ENCODE measurements at regions not wholly inside any gene's neighbourhood (a gene's known extent, or its start where the extent isn't known, plus 50 kb on each side); places are given as distances from the start of the nearest gene placed in this dataset.

DNA sequence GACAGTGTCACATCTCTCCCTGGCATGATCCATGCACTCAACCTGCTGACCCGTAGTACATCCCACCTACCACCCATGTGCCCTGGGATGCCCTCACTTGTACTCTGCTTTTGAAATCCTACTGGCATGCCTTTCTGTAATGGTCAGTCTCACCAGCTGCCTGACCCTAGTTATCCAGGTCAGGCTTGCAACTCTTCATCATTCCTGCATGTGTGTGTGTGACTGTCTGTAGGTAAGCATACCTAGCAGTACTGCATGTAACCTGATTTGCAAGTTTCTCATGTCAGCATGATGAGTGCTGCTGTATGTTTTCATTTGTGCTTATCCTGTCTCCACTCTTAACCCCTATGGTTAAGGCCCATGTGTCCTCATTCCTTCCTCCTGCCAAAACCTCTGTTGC, 202.0 kb upstream of the MTNR1B start:
- H3K27ac ChIP-seq: no peak overlapping the region
- TF ChIP-seq CTCF (IDR thresholded peaks at IDR 0.05) (no peak), ZFX (IDR thresholded peaks at IDR 0.05; ENCODE audit: borderline replicate concordance) (no peak)

DNA sequence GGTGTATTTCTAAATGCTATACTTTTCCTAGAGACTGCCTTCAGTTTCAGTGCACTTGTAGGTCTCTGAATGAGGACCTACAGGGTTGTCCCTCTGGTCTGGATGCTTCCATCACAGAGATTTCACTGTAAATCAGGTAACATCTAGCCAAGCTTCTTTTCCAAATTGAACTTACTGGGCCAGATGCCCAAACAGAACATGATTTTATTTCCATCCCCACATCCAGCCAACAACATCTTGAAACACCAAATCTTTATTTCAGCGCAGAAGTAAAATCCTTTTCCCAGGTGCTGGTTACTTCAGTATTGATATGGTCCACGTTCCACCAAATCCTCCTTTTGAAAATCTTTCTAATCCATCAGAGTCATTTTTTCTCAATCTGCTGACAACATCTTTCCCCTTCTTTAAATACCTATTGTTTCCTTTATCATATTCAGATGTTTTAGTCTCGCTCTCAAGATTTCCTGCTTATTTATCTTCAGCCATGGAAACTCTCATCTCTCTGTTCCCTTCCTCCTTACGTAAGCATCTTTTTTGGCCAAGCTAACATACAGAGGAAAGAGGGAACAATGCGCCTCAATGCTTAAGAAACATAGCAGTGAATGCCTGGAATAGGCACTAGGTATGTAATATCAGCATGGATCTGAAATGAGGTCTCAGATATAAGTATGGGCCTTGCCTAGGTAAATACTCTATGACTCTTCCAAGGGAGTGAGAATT, 201.2 kb upstream of the MTNR1B start:
- H3K27ac ChIP-seq: no peak overlapping the region
- TF ChIP-seq CTCF (IDR thresholded peaks at IDR 0.05) (no peak), ZFX (IDR thresholded peaks at IDR 0.05; ENCODE audit: borderline replicate concordance) (no peak)

DNA sequence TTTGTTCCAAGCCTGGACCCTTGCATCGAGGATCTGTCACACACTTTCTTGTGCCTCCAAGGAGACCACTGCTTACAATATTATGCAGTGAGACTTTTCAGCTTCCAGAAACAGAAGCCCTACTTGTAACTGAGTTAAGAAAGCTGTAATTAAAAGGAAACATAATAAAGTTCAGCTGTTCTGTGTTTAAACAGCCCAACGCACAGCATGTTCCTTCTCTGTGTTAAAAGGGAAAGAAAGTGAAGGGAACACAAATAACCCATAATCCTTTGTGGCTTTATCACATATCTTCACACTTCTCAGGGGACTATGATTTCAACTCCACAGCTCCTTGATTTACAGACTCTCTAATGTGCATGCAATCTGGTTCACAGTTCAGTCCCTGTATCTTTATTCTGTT, 200.3 kb upstream of the MTNR1B start:
- TF ChIP-seq CTCF (IDR thresholded peaks at IDR 0.05): no peak
- TF ChIP-seq ZFX (IDR thresholded peaks at IDR 0.05; ENCODE audit: borderline replicate concordance): no peak
- no peak overlapping the region for H3K27ac ChIP-seq

DNA sequence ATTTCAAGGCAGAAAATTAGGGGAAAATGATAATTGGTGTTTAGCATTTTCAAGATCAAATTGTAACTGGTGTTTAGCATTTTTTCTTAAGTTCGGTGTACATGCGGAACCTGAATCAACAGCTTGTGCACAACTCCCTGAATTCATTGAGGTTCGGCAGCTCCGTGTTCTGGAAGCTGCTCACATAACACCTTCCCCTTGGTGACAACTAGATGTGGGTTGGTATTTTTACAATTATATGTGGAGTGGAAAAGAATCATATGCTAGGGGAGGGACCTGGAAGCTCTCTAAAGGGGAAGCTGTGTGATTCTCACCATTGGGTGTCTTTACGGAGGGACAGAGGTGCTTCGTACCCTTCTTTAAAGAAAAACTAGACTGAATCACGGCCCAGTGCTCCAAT, 199.0 kb upstream of the MTNR1B start:
- no peak overlapping the region for H3K27ac ChIP-seq
- no peak for TF ChIP-seq ZFX (IDR thresholded peaks at IDR 0.05; ENCODE audit: borderline replicate concordance)
- no peak for TF ChIP-seq CTCF (IDR thresholded peaks at IDR 0.05)

- TF ChIP-seq ZFX (IDR thresholded peaks at IDR 0.05; ENCODE audit: borderline replicate concordance) (no peak), CTCF (IDR thresholded peaks at IDR 0.05) (no peak)
- no peak overlapping the region for H3K27ac ChIP-seq
These were observed 198.5 kb upstream of the MTNR1B start for GRCh38 chr11:92770981-92771380.

DNA sequence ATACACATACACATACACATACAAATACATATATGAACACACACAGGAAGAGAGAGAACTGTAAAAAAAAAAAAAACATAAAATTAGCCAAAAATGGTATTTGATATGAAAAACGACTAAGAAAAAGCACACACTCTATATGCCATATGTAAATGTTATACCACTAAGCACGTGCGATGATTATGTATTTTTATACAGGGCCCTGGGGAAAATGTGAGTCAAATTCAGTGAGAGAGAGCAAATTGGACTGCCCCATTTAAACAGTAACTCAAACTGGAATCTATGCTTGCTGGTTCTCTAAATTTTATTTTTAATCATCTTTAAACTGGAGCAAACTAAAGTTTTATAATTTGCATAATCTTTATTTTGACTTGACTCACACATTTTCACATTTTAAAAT, 197.8 kb upstream of the MTNR1B start:
- no peak overlapping the region for H3K27ac ChIP-seq
- TF ChIP-seq ZFX (IDR thresholded peaks at IDR 0.05; ENCODE audit: borderline replicate concordance) (no peak), CTCF (IDR thresholded peaks at IDR 0.05) (no peak)

GRCh38 chr11:92775003-92775676, 194.3 kb upstream of the MTNR1B start:
- TF ChIP-seq ZFX (IDR thresholded peaks at IDR 0.05; ENCODE audit: borderline replicate concordance): no peak
- TF ChIP-seq CTCF (IDR thresholded peaks at IDR 0.05): no peak

More at GRCh38 chr11:92775003-92775676, 194.3 kb upstream of the MTNR1B start:
- H3K27ac ChIP-seq: no peak overlapping the region
